ENCODE measurements at regions not wholly inside any gene's neighbourhood (a gene's known extent, or its start where the extent isn't known, plus 50 kb on each side); places are given as distances from the start of the nearest gene placed in this dataset.
"Not testable (repeated sequence)": the region's sequence is repeated elsewhere in the genome, so short reads cannot be mapped to it uniquely, and the experiment has no call there.

GRCh38 chr21:15128267-15128666 is 63.5 kb upstream of the NRIP1 start:
- no peak overlapping the region for H3K27ac ChIP-seq
- no peak for TF ChIP-seq CTCF (IDR thresholded peaks at IDR 0.05)
- no peak for TF ChIP-seq ZFX (IDR thresholded peaks at IDR 0.05; ENCODE audit: borderline replicate concordance)

GRCh38 chr21:15128714-15129113 is 63.9 kb upstream of the NRIP1 start:
- not testable (repeated sequence) for H3K27ac ChIP-seq

GRCh38 chr21:15130326-15130725 is 65.5 kb upstream of the NRIP1 start:
- no peak overlapping the region for H3K27ac ChIP-seq
- no peak for TF ChIP-seq CTCF (IDR thresholded peaks at IDR 0.05)
- no peak for TF ChIP-seq ZFX (IDR thresholded peaks at IDR 0.05; ENCODE audit: borderline replicate concordance)

- no peak for TF ChIP-seq CTCF (IDR thresholded peaks at IDR 0.05)
- no peak for TF ChIP-seq ZFX (IDR thresholded peaks at IDR 0.05; ENCODE audit: borderline replicate concordance)
- H3K27ac ChIP-seq = no peak overlapping the region
Observed at GRCh38 chr21:15130751-15131150, 66.0 kb upstream of the NRIP1 start.

DNA sequence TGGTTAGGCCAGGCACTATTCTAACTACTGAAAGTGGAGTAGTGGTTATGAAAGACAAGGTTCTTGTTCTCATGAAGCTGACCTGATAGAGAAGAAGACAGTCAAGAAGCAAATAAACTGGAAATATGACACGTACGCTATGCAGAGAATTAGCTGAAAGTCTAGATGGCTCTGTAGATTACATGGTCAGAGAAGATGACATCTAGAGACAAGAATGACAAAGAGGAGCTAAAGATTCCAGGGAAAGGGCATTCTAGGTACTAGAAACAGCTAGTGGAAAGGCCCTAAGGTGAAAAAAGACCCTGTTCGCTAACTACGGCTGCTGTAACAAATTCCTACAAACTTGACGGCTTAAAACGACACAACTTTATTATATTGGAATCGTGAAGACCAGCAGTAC is 68.0 kb upstream of the NRIP1 start:
- no peak for TF ChIP-seq ZFX (IDR thresholded peaks at IDR 0.05; ENCODE audit: borderline replicate concordance)
- TF ChIP-seq CTCF (IDR thresholded peaks at IDR 0.05) = no peak
- H3K27ac ChIP-seq = no peak overlapping the region

GRCh38 chr21:15134701-15135470 is 70.1 kb upstream of the NRIP1 start:
- no peak overlapping the region for H3K27ac ChIP-seq
- no peak for TF ChIP-seq CTCF (IDR thresholded peaks at IDR 0.05)
- no peak for TF ChIP-seq ZFX (IDR thresholded peaks at IDR 0.05; ENCODE audit: borderline replicate concordance)

GRCh38 chr21:15135867-15136629 is 71.2 kb upstream of the NRIP1 start:
- TF ChIP-seq ZFX (IDR thresholded peaks at IDR 0.05; ENCODE audit: borderline replicate concordance) (no peak), CTCF (IDR thresholded peaks at IDR 0.05) (no peak)

More at GRCh38 chr21:15135867-15136629, 71.2 kb upstream of the NRIP1 start:
- no peak overlapping the region for H3K27ac ChIP-seq
